Neural progenitor cell (in vitro differentiated cells): ENCODE measurements at regions not wholly inside any gene's neighbourhood (a gene's known extent, or its start where the extent isn't known, plus 50 kb on each side); places are given as distances from the start of the nearest gene placed in this dataset.

Experiments
- DNase-seq: peaks from one replicate; pipeline ENCODE4 v3.0.0-alpha.2; 2016; ENCODE audit warnings: low spot score
- H2AFZ ChIP-seq: fragments of 200-600 bp; sonication (generic); replicated peaks from 2 replicates; pipeline ENCODE4 v1.6.1; 2016; ENCODE audit warnings: antibody characterized with exemption
- H3F3A ChIP-seq: fragments of 200-600 bp; sonication (generic); 2 replicates; pipeline ENCODE4 v1.6.1; 2016; ENCODE audit warnings: antibody characterized with exemption, low read depth
- H3K27ac ChIP-seq: fragments of 200-600 bp; sonication (generic); 2 replicates; pipeline ENCODE4 v1.5.1; 2016; ENCODE audit warnings: mild to moderate bottlenecking
- H3K27me3 ChIP-seq: fragments of 200-600 bp; sonication (generic); 2 replicates; pipeline ENCODE4 v1.6.1; 2016; ENCODE audit warnings: mild to moderate bottlenecking, moderate library complexity
- H3K36me3 ChIP-seq: fragments of 200-600 bp; sonication (generic); 2 replicates; pipeline ENCODE4 v1.5.1; 2016
- H3K4me1 ChIP-seq: fragments of 200-600 bp; sonication (generic); 2 replicates; pipeline ENCODE4 v1.6.1; 2016; ENCODE audit warnings: mixed run types
- H3K4me2 ChIP-seq: fragments of 200-600 bp; sonication (generic); 2 replicates; pipeline ENCODE4 v1.6.1; 2016
- H3K4me3 ChIP-seq: fragments of 200-600 bp; sonication (generic); 2 replicates; pipeline ENCODE4 v1.5.1; 2016
- H3K79me2 ChIP-seq: fragments of 200-600 bp; sonication (generic); 2 replicates; pipeline ENCODE4 v1.6.1; 2016; ENCODE audit warnings: low read depth
- H3K9ac ChIP-seq: fragments of 200-600 bp; sonication (generic); 2 replicates; pipeline ENCODE4 v1.6.1; 2016
- H3K9me3 ChIP-seq: fragments of 200-600 bp; sonication (generic); 2 replicates; pipeline ENCODE4 v1.5.1; 2016; ENCODE audit warnings: low read depth
- H4K20me1 ChIP-seq: fragments of 200-600 bp; sonication (generic); 2 replicates; pipeline ENCODE4 v1.6.1; 2016; ENCODE audit warnings: low read depth
- H3K27ac Mint-ChIP-seq: 3 replicates; pipeline ENCODE4 v1.8.0; 2021; ENCODE audit warnings: mixed read lengths
- H3K27me3 Mint-ChIP-seq: 2 replicates; pipeline ENCODE4 v1.8.0; 2022; ENCODE audit warnings: low read depth, mild to moderate bottlenecking, inconsistent platforms, moderate library complexity, mixed read lengths; ENCODE audit not compliant: insufficient read depth
- H3K36me3 Mint-ChIP-seq: 3 replicates; pipeline ENCODE4 v1.8.0; 2021; ENCODE audit warnings: mixed read lengths
- H3K4me1 Mint-ChIP-seq: 3 replicates; pipeline ENCODE4 v1.8.0; 2021; ENCODE audit warnings: mixed read lengths
- H3K4me3 Mint-ChIP-seq: 3 replicates; pipeline ENCODE4 v1.8.0; 2021; ENCODE audit warnings: mild to moderate bottlenecking, moderate library complexity, mixed read lengths
- H3K9me3 Mint-ChIP-seq: 3 replicates; pipeline ENCODE4 v1.8.0; 2020; ENCODE audit warnings: mixed read lengths
- EZH2 ChIP-seq: fragments of 200-600 bp; sonication (generic); IDR thresholded peaks from 2 replicates; pipeline ENCODE4 v1.6.1; 2017; ENCODE audit warnings: antibody characterized with exemption, mild to moderate bottlenecking, moderate library complexity
- EZH2phosphoT487 ChIP-seq: fragments of 200-600 bp; sonication (generic); IDR thresholded peaks from 2 replicates; pipeline ENCODE4 v1.6.1; 2017; ENCODE audit warnings: antibody characterized with exemption
- TF ChIP-seq, protein P1 (sequence below): fragments of 200-600 bp; sonication (generic); IDR thresholded peaks from 2 replicates; pipeline ENCODE4 v1.5.1; 2017; ENCODE audit warnings: antibody characterized with exemption, mild to moderate bottlenecking

DNA sequence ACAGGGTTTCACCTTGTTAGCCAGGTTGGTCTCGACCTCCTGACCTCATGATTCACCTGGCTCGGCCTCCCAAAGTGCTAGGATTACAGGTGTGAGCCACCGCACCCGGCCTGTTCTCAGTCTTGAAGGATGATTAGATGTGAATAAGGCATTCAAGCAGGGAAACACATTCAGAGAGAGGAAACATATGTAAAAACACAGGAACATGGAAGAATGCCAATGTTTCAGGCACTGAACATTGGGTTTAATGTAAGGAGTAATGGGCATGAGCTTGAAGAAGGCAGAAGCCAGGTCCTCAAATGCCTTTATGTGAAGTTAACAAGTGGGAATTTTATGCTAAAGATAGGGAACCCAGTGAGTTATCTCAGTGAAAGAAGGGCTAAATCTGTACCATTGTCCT is 74.3 kb downstream of the ARL4A start:
- Histone ChIP-seq H3K4me2 (no peak overlapping the region), H4K20me1 (no peaks in the 10 kb centered on the region), H3K79me2 (no peaks in the 10 kb centered on the region), H3F3A (no peaks in the 10 kb centered on the region), H3K4me1 (peaks cover 8% of the 10 kb centered on the region), H3K36me3 (no peaks in the 10 kb centered on the region), H3K4me3 (no peak overlapping the region), H3K27ac (no peak overlapping the region), H3K27me3 (no peaks in the 10 kb centered on the region), H3K9ac (no peak overlapping the region), H3K9me3 (no peaks in the 10 kb centered on the region), H2AFZ (no peak overlapping the region)
- TF ChIP-seq, protein P1, sequence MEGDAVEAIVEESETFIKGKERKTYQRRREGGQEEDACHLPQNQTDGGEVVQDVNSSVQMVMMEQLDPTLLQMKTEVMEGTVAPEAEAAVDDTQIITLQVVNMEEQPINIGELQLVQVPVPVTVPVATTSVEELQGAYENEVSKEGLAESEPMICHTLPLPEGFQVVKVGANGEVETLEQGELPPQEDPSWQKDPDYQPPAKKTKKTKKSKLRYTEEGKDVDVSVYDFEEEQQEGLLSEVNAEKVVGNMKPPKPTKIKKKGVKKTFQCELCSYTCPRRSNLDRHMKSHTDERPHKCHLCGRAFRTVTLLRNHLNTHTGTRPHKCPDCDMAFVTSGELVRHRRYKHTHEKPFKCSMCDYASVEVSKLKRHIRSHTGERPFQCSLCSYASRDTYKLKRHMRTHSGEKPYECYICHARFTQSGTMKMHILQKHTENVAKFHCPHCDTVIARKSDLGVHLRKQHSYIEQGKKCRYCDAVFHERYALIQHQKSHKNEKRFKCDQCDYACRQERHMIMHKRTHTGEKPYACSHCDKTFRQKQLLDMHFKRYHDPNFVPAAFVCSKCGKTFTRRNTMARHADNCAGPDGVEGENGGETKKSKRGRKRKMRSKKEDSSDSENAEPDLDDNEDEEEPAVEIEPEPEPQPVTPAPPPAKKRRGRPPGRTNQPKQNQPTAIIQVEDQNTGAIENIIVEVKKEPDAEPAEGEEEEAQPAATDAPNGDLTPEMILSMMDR: no peak
- no peak for TF ChIP-seq EZH2
- no peak for TF ChIP-seq EZH2phosphoT487
- peaks cover 31% of the 10 kb centered on the region for H3K4me1 Mint-ChIP-seq
- H3K36me3 Mint-ChIP-seq: peaks cover 10% of the 10 kb centered on the region
- no peak overlapping the region for H3K4me3 Mint-ChIP-seq
- peaks cover 10% of the 10 kb centered on the region for H3K9me3 Mint-ChIP-seq
- H3K27me3 Mint-ChIP-seq: peaks cover 2% of the 10 kb centered on the region
- DNase-seq: no peak
- H3K27ac Mint-ChIP-seq: no peak overlapping the region

GRCh38 chr7:12764458-12764891 is 77.0 kb downstream of the ARL4A start:
- DNase-seq: peak; percentile 5
- H3K27ac Mint-ChIP-seq: no peak overlapping the region
- Histone ChIP-seq H3K4me1 (peaks cover 8% of the 10 kb centered on the region), H3K27me3 (no peaks in the 10 kb centered on the region), H4K20me1 (no peaks in the 10 kb centered on the region), H3K9ac (no peak overlapping the region), H3F3A (no peaks in the 10 kb centered on the region), H3K79me2 (no peaks in the 10 kb centered on the region), H3K9me3 (no peaks in the 10 kb centered on the region), H3K27ac (no peak overlapping the region), H3K36me3 (no peaks in the 10 kb centered on the region), H2AFZ (no peak overlapping the region), H3K4me3 (no peak overlapping the region), H3K4me2 (no peak overlapping the region)
- peaks cover 10% of the 10 kb centered on the region for H3K9me3 Mint-ChIP-seq
- peaks cover 2% of the 10 kb centered on the region for H3K27me3 Mint-ChIP-seq
- peaks cover 11% of the 10 kb centered on the region for H3K36me3 Mint-ChIP-seq
- H3K4me1 Mint-ChIP-seq: peaks cover 24% of the 10 kb centered on the region
- TF ChIP-seq EZH2phosphoT487 (no peak), EZH2 (no peak)
- TF ChIP-seq, protein P1: no peak
- no peak overlapping the region for H3K4me3 Mint-ChIP-seq

GRCh38 chr7:12765431-12766100 is 78.1 kb downstream of the ARL4A start:
- Mint-ChIP-seq H3K27me3 (peaks cover 2% of the 10 kb centered on the region), H3K4me3 (no peak overlapping the region), H3K4me1 (peaks cover 25% of the 10 kb centered on the region), H3K27ac (peak overlapping the region; percentile 3), H3K9me3 (peaks cover 5% of the 10 kb centered on the region), H3K36me3 (peaks cover 11% of the 10 kb centered on the region)
- Histone ChIP-seq H4K20me1 (no peaks in the 10 kb centered on the region), H3K79me2 (no peaks in the 10 kb centered on the region), H3K36me3 (no peaks in the 10 kb centered on the region), H3K9me3 (no peaks in the 10 kb centered on the region), H3K27me3 (no peaks in the 10 kb centered on the region), H3K27ac (no peak overlapping the region), H2AFZ (peak overlapping the region; percentile 9), H3K4me2 (no peak overlapping the region), H3K4me3 (no peak overlapping the region), H3F3A (no peaks in the 10 kb centered on the region), H3K9ac (no peak overlapping the region), H3K4me1 (peaks cover 17% of the 10 kb centered on the region)
- no peak for TF ChIP-seq EZH2phosphoT487
- no peak for TF ChIP-seq EZH2
- TF ChIP-seq, protein P1: no peak
- no peak for DNase-seq
